ENCODE measurements at regions not wholly inside any gene's neighbourhood (a gene's known extent, or its start where the extent isn't known, plus 50 kb on each side); places are given as distances from the start of the nearest gene placed in this dataset.

GRCh38 chr5:125169396-125169795 lies 423.0 kb upstream of the ZNF608 start (continued):
- TF ChIP-seq REST (IDR thresholded peaks at IDR 0.05) (no peak), NFE2L2 (conservative IDR thresholded peaks at IDR 0.05; ENCODE audit: low read length) (no peak), HMGXB4 (CRISPR knock-in tag; IDR thresholded peaks at IDR 0.05; ENCODE audit: borderline replicate concordance) (no peak), MAX (IDR thresholded peaks at IDR 0.05) (no peak), FOSB (CRISPR knock-in tag; IDR thresholded peaks at IDR 0.05) (no peak)

GRCh38 chr5:125171641-125172040 lies 425.2 kb upstream of the ZNF608 start:
- no peak overlapping the region for H3K4me3 ChIP-seq
- TF ChIP-seq NR3C1 (IDR thresholded peaks at IDR 0.05) = no peak
- ATAC-seq (no peak), FAIRE-seq (no peak), DNase-seq (ENCODE audit: low read depth in 1 of 2, low spot score in 1 of 2) (no peak)
- no peak overlapping the region for H3K4me2 ChIP-seq
- CTCF ChIA-PET = no interaction called here
- 10% methylated on average over 1 of the region's 1 CpG for WGBS (ENCODE audit: missing lambda C conversion rate)
- H3K27ac ChIP-seq = no peak overlapping the region
- no peaks in the 10 kb centered on the region for H3K4me1 ChIP-seq
- POLR2A ChIA-PET = no interaction called here
- peaks cover 4% of the 10 kb centered on the region; the same call in 1 of the 3 replicates for H3K9me3 ChIP-seq

- ChIA-PET CTCF (interaction anchor here (1.2 kb wide), 1 partner anchor 9 kb away, joined by 3 read pairs; no protein-coding TSS in a partner anchor), POLR2A (no interaction called here)
- ATAC-seq = no peak
- no peak for DNase-seq (ENCODE audit: low read depth in 1 of 2, low spot score in 1 of 2)
- H3K4me2 ChIP-seq = no peak overlapping the region; the same call in 2 of the 3 replicates
- H3K4me1 ChIP-seq = no peaks in the 10 kb centered on the region
- no peak overlapping the region for H3K27ac ChIP-seq
- H3K4me3 ChIP-seq = no peak overlapping the region
- no peaks in the 10 kb centered on the region for H3K9me3 ChIP-seq
- FAIRE-seq = no peak
- TF ChIP-seq CHD4 (IDR thresholded peaks at IDR 0.05; ENCODE audit: borderline replicate concordance) (no peak), TP53 (CRISPR knock-in tag; IDR thresholded peaks at IDR 0.05) (no peak), EHMT2 (IDR thresholded peaks at IDR 0.05; ENCODE audit: low read depth) (no peak), RAD21 (conservative IDR thresholded peaks at IDR 0.05 in 1 of 2, IDR thresholded peaks at IDR 0.05 in 1 of 2) (no peak), HEYL (CRISPR knock-in tag; IDR thresholded peaks at IDR 0.05) (no peak)
- 40% methylated on average over 4 of the region's 4 CpGs for WGBS (ENCODE audit: missing lambda C conversion rate)
These were observed 429.0 kb upstream of the ZNF608 start for GRCh38 chr5:125175348-125176004.

- ChIA-PET POLR2A (no interaction called here), CTCF (interaction anchor here (1.2 kb wide), 1 partner anchor 9 kb away, joined by 3 read pairs; no protein-coding TSS in a partner anchor)
- H3K4me1 ChIP-seq = no peaks in the 10 kb centered on the region
- H3K4me2 ChIP-seq = no peak overlapping the region; the same call in 2 of the 3 replicates
- no peak overlapping the region for H3K4me3 ChIP-seq
- FAIRE-seq (no peak), DNase-seq (ENCODE audit: low read depth in 1 of 2, low spot score in 1 of 2) (peak in 1 of 2 experiments; percentile 34), ATAC-seq (no peak)
- no peak overlapping the region for H3K27ac ChIP-seq
- no peaks in the 10 kb centered on the region for H3K9me3 ChIP-seq
- TF ChIP-seq E2F6 (IDR thresholded peaks at IDR 0.05; ENCODE audit: borderline replicate concordance, low read depth) = no peak
- WGBS (ENCODE audit: missing lambda C conversion rate) = 1% methylated on average over 2 of the region's 2 CpGs
These were observed 429.6 kb upstream of the ZNF608 start for GRCh38 chr5:125176005-125176390.
